WTC11 (cell line): ENCODE measurements at regions not wholly inside any gene's neighbourhood (a gene's known extent, or its start where the extent isn't known, plus 50 kb on each side); places are given as distances from the start of the nearest gene placed in this dataset.
A peak's percentile ranks its signal among the peaks of the same experiment; 100 is the strongest.

ENCODE experiments used
- ATAC-seq: fragments of 200-7000 bp; cut with Tn5 transposase; 2 replicates; pipeline ENCODE4 v1.10.0; 2021; ENCODE audit warnings: mild to moderate bottlenecking, moderate library complexity
- CTCF ChIA-PET: fragments of 300-600 bp; sonication (Branson Sonifier 250); formaldehyde crosslinking; loops from one replicate; lab custom pipeline; 2021; ENCODE audit warnings: antibody characterized with exemption; lab: Charles Lee
- POLR2A ChIA-PET: fragments of 350-600 bp; sonication (Branson Sonifier 250); formaldehyde crosslinking; loops from one replicate; lab custom pipeline; 2021; ENCODE audit warnings: antibody characterized with exemption; lab: Charles Lee
- DNase-seq: peaks from one replicate; pipeline ENCODE4 v3.0.0; 2021; ENCODE audit warnings: low spot score
- H3K27ac Mint-ChIP-seq: 2 replicates; pipeline ENCODE4 v1.8.0; 2021; ENCODE audit warnings: mixed read lengths
- H3K27me3 Mint-ChIP-seq: 2 replicates; pipeline ENCODE4 v1.8.0; 2021; ENCODE audit warnings: low read depth, mild to moderate bottlenecking, moderate library complexity, mixed read lengths
- H3K36me3 Mint-ChIP-seq: 2 replicates; pipeline ENCODE4 v1.8.0; 2021; ENCODE audit warnings: mixed read lengths
- H3K4me1 Mint-ChIP-seq: 2 replicates; pipeline ENCODE4 v1.8.0; 2022; ENCODE audit warnings: mixed read lengths
- H3K4me3 Mint-ChIP-seq: 2 replicates; pipeline ENCODE4 v1.8.0; 2021; ENCODE audit warnings: mild to moderate bottlenecking, moderate library complexity, mixed read lengths
- H3K9me3 Mint-ChIP-seq: 2 replicates; pipeline ENCODE4 v1.8.0; 2021; ENCODE audit warnings: mixed read lengths
- ESRRA ChIP-seq: sonication (generic); formaldehyde crosslinking; IDR thresholded peaks from 2 replicates; pipeline ENCODE4 v1.8.1; 2022; ENCODE audit warnings: mild to moderate bottlenecking, missing genetic modification reagents, borderline replicate concordance
- FOXJ3 ChIP-seq: sonication (generic); formaldehyde crosslinking; IDR thresholded peaks from 2 replicates; pipeline ENCODE4 v1.9.0; 2021; ENCODE audit warnings: missing genetic modification reagents, mild to moderate bottlenecking, borderline replicate concordance
- HMGA2 ChIP-seq: fragments of 250-450 bp; sonication (Bioruptor Pico); IDR thresholded peaks from 2 replicates; pipeline ENCODE4 v1.4.0; 2021; ENCODE audit warnings: mild to moderate bottlenecking, moderate library complexity
- MXD4 ChIP-seq: fragments of 250-450 bp; sonication (Bioruptor Pico); IDR thresholded peaks from 2 replicates; pipeline ENCODE4 v1.8.0; 2021; ENCODE audit warnings: mild to moderate bottlenecking, moderate library complexity, borderline replicate concordance
- MYBL2 ChIP-seq: sonication (generic); formaldehyde crosslinking; IDR thresholded peaks from 2 replicates; pipeline ENCODE4 v1.8.1; 2023; ENCODE audit warnings: mild to moderate bottlenecking, moderate library complexity, missing genetic modification reagents
- NFE2L1 ChIP-seq: sonication (generic); formaldehyde crosslinking; IDR thresholded peaks from 2 replicates; pipeline ENCODE4 v1.8.1; 2023; ENCODE audit warnings: missing genetic modification reagents
- NR1H2 ChIP-seq: sonication (generic); formaldehyde crosslinking; IDR thresholded peaks from 2 replicates; pipeline ENCODE4 v1.9.0; 2021; ENCODE audit warnings: mild to moderate bottlenecking, moderate library complexity, missing genetic modification reagents
- NR2C2 ChIP-seq: sonication (generic); formaldehyde crosslinking; IDR thresholded peaks from 2 replicates; pipeline ENCODE4 v1.8.0; 2022; ENCODE audit warnings: mild to moderate bottlenecking, missing genetic modification reagents
- NR3C1 ChIP-seq: sonication (generic); formaldehyde crosslinking; conservative IDR thresholded peaks from 2 replicates; pipeline ENCODE4 v1.8.1; 2023; ENCODE audit warnings: low read depth, mild to moderate bottlenecking, missing genetic modification reagents
- RELA ChIP-seq: sonication (generic); formaldehyde crosslinking; IDR thresholded peaks from 2 replicates; pipeline ENCODE4 v1.8.1; 2022; ENCODE audit warnings: missing genetic modification reagents, mild to moderate bottlenecking, borderline replicate concordance
- SMAD4 ChIP-seq: sonication (generic); formaldehyde crosslinking; IDR thresholded peaks from 2 replicates; pipeline ENCODE4 v1.8.0; 2022; ENCODE audit warnings: mild to moderate bottlenecking, missing genetic modification reagents
- SP1 ChIP-seq: sonication (generic); formaldehyde crosslinking; conservative IDR thresholded peaks from 2 replicates; pipeline ENCODE4 v1.8.1; 2022; ENCODE audit warnings: missing genetic modification reagents
- TP53 ChIP-seq: sonication (generic); formaldehyde crosslinking; IDR thresholded peaks from 2 replicates; pipeline ENCODE4 v1.8.1; 2023; ENCODE audit warnings: mild to moderate bottlenecking, missing genetic modification reagents
- ZNF138 ChIP-seq: sonication (generic); formaldehyde crosslinking; conservative IDR thresholded peaks from 2 replicates; pipeline ENCODE4 v1.8.1; 2022; ENCODE audit warnings: mild to moderate bottlenecking, moderate library complexity, missing genetic modification reagents
- ZNF317 ChIP-seq: sonication (generic); formaldehyde crosslinking; IDR thresholded peaks from 2 replicates; pipeline ENCODE4 v1.8.1; 2023; ENCODE audit warnings: low read depth, mild to moderate bottlenecking, moderate library complexity, missing genetic modification reagents, borderline replicate concordance
- ZNF396 ChIP-seq: fragments of 250-450 bp; sonication (Bioruptor Pico); IDR thresholded peaks from 2 replicates; pipeline ENCODE4 v1.8.0; 2021; ENCODE audit warnings: mild to moderate bottlenecking, moderate library complexity, borderline replicate concordance
- TF ChIP-seq, protein P1 (sequence below): sonication (generic); formaldehyde crosslinking; IDR thresholded peaks from 2 replicates; pipeline ENCODE4 v1.8.1; 2022; ENCODE audit warnings: mild to moderate bottlenecking, moderate library complexity, missing genetic modification reagents
- TF ChIP-seq, protein P2 (sequence below): fragments of 250-450 bp; sonication (Bioruptor Pico); IDR thresholded peaks from 2 replicates; pipeline ENCODE4 v1.9.0; 2021; ENCODE audit warnings: mild to moderate bottlenecking, borderline replicate concordance
- TF ChIP-seq, protein P3 (sequence below): sonication (generic); formaldehyde crosslinking; IDR thresholded peaks from 2 replicates; pipeline ENCODE4 v1.8.0; 2023; ENCODE audit warnings: missing genetic modification reagents, mild to moderate bottlenecking, borderline replicate concordance
- TF ChIP-seq, protein P4 (sequence below): sonication (generic); formaldehyde crosslinking; IDR thresholded peaks from 2 replicates; pipeline ENCODE4 v1.8.0; 2022; ENCODE audit warnings: mild to moderate bottlenecking, missing genetic modification reagents
- TF ChIP-seq, protein P5 (sequence below): sonication (generic); formaldehyde crosslinking; IDR thresholded peaks from 2 replicates; pipeline ENCODE4 v1.8.1; 2022; ENCODE audit warnings: missing genetic modification reagents, borderline replicate concordance
- TF ChIP-seq, protein P6 (sequence below): fragments of 200-600 bp; IDR thresholded peaks from 2 replicates; pipeline ENCODE4 v1.8.0; 2022; ENCODE audit warnings: antibody characterized with exemption

DNA sequence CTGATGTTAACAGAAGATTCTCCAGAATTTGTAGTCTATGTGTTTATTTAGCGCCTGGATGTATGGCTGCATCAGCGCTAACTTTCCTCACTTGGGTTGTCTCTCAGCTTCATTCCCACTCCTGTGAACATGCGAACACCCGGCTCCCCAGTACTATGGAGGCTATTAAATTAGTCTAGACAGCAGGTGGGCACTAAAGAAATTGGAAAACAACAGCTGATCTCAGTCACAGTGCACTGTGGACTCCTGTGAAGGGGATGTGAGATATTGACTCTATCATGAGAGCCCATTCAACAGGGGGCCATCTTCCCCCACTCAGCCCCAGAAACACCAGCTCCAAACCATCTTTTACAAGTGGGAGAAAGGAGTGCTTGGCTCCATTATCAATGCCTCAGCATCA, 471.0 kb downstream of the KDM4C start (continued):
- TF ChIP-seq, protein P1, sequence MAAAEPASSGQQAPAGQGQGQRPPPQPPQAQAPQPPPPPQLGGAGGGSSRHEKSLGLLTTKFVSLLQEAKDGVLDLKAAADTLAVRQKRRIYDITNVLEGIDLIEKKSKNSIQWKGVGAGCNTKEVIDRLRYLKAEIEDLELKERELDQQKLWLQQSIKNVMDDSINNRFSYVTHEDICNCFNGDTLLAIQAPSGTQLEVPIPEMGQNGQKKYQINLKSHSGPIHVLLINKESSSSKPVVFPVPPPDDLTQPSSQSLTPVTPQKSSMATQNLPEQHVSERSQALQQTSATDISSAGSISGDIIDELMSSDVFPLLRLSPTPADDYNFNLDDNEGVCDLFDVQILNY (CRISPR knock-in tag): no peak
- TF ChIP-seq RELA (CRISPR knock-in tag) (no peak), ZNF396 (no peak), ZNF138 (CRISPR knock-in tag) (no peak), NR1H2 (CRISPR knock-in tag) (no peak)
- TF ChIP-seq, protein P2, sequence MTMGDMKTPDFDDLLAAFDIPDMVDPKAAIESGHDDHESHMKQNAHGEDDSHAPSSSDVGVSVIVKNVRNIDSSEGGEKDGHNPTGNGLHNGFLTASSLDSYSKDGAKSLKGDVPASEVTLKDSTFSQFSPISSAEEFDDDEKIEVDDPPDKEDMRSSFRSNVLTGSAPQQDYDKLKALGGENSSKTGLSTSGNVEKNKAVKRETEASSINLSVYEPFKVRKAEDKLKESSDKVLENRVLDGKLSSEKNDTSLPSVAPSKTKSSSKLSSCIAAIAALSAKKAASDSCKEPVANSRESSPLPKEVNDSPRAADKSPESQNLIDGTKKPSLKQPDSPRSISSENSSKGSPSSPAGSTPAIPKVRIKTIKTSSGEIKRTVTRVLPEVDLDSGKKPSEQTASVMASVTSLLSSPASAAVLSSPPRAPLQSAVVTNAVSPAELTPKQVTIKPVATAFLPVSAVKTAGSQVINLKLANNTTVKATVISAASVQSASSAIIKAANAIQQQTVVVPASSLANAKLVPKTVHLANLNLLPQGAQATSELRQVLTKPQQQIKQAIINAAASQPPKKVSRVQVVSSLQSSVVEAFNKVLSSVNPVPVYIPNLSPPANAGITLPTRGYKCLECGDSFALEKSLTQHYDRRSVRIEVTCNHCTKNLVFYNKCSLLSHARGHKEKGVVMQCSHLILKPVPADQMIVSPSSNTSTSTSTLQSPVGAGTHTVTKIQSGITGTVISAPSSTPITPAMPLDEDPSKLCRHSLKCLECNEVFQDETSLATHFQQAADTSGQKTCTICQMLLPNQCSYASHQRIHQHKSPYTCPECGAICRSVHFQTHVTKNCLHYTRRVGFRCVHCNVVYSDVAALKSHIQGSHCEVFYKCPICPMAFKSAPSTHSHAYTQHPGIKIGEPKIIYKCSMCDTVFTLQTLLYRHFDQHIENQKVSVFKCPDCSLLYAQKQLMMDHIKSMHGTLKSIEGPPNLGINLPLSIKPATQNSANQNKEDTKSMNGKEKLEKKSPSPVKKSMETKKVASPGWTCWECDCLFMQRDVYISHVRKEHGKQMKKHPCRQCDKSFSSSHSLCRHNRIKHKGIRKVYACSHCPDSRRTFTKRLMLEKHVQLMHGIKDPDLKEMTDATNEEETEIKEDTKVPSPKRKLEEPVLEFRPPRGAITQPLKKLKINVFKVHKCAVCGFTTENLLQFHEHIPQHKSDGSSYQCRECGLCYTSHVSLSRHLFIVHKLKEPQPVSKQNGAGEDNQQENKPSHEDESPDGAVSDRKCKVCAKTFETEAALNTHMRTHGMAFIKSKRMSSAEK (CRISPR knock-in tag): no peak

DNA sequence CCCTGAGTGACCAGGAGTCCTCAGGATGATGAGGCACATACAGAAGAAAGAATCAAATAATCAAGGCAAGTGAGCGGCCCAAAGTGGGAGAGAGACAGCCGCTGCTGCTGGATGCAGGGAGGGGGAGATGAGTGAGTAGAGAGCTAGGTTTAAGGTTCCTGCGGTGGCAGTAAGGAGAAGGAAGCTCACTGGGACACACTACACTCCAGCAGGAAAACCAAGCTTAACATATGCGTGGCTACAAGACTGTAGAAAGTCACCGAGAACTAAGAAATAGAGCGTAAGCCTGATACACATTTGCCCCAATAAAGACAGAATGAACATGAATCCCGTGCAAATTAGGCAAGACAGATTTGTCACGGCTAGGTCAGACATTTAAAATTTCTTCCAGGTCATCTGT, 470.2 kb downstream of the KDM4C start:
- ATAC-seq (peak; percentile 60), DNase-seq (no peak)
- Mint-ChIP-seq H3K27me3 (no peaks in the 10 kb centered on the region), H3K36me3 (no peaks in the 10 kb centered on the region), H3K27ac (no peak overlapping the region), H3K9me3 (peaks cover 4% of the 10 kb centered on the region; the same call in 1 of the 2 replicates), H3K4me1 (peaks cover 13% of the 10 kb centered on the region), H3K4me3 (no peak overlapping the region)
- TF ChIP-seq NFE2L1 (CRISPR knock-in tag) (no peak), SP1 (CRISPR knock-in tag) (no peak), NR2C2 (CRISPR knock-in tag) (no peak), FOXJ3 (CRISPR knock-in tag) (no peak), MXD4 (CRISPR knock-in tag) (no peak), TP53 (CRISPR knock-in tag) (no peak), MYBL2 (CRISPR knock-in tag) (no peak), NR3C1 (CRISPR knock-in tag) (no peak), SMAD4 (no peak), ZNF317 (CRISPR knock-in tag) (no peak), HMGA2 (no peak), ESRRA (CRISPR knock-in tag) (no peak)
- TF ChIP-seq, protein P3, sequence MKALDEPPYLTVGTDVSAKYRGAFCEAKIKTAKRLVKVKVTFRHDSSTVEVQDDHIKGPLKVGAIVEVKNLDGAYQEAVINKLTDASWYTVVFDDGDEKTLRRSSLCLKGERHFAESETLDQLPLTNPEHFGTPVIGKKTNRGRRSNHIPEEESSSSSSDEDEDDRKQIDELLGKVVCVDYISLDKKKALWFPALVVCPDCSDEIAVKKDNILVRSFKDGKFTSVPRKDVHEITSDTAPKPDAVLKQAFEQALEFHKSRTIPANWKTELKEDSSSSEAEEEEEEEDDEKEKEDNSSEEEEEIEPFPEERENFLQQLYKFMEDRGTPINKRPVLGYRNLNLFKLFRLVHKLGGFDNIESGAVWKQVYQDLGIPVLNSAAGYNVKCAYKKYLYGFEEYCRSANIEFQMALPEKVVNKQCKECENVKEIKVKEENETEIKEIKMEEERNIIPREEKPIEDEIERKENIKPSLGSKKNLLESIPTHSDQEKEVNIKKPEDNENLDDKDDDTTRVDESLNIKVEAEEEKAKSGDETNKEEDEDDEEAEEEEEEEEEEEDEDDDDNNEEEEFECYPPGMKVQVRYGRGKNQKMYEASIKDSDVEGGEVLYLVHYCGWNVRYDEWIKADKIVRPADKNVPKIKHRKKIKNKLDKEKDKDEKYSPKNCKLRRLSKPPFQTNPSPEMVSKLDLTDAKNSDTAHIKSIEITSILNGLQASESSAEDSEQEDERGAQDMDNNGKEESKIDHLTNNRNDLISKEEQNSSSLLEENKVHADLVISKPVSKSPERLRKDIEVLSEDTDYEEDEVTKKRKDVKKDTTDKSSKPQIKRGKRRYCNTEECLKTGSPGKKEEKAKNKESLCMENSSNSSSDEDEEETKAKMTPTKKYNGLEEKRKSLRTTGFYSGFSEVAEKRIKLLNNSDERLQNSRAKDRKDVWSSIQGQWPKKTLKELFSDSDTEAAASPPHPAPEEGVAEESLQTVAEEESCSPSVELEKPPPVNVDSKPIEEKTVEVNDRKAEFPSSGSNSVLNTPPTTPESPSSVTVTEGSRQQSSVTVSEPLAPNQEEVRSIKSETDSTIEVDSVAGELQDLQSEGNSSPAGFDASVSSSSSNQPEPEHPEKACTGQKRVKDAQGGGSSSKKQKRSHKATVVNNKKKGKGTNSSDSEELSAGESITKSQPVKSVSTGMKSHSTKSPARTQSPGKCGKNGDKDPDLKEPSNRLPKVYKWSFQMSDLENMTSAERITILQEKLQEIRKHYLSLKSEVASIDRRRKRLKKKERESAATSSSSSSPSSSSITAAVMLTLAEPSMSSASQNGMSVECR (CRISPR knock-in tag): no peak
- TF ChIP-seq, protein P4, sequence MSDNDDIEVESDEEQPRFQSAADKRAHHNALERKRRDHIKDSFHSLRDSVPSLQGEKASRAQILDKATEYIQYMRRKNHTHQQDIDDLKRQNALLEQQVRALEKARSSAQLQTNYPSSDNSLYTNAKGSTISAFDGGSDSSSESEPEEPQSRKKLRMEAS (CRISPR knock-in tag): no peak
- TF ChIP-seq, protein P5, sequence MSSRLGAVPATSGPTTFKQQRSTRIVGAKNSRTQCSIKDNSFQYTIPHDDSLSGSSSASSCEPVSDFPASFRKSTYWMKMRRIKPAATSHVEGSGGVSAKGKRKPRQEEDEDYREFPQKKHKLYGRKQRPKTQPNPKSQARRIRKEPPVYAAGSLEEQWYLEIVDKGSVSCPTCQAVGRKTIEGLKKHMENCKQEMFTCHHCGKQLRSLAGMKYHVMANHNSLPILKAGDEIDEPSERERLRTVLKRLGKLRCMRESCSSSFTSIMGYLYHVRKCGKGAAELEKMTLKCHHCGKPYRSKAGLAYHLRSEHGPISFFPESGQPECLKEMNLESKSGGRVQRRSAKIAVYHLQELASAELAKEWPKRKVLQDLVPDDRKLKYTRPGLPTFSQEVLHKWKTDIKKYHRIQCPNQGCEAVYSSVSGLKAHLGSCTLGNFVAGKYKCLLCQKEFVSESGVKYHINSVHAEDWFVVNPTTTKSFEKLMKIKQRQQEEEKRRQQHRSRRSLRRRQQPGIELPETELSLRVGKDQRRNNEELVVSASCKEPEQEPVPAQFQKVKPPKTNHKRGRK (CRISPR knock-in tag): no peak
- TF ChIP-seq, protein P6, sequence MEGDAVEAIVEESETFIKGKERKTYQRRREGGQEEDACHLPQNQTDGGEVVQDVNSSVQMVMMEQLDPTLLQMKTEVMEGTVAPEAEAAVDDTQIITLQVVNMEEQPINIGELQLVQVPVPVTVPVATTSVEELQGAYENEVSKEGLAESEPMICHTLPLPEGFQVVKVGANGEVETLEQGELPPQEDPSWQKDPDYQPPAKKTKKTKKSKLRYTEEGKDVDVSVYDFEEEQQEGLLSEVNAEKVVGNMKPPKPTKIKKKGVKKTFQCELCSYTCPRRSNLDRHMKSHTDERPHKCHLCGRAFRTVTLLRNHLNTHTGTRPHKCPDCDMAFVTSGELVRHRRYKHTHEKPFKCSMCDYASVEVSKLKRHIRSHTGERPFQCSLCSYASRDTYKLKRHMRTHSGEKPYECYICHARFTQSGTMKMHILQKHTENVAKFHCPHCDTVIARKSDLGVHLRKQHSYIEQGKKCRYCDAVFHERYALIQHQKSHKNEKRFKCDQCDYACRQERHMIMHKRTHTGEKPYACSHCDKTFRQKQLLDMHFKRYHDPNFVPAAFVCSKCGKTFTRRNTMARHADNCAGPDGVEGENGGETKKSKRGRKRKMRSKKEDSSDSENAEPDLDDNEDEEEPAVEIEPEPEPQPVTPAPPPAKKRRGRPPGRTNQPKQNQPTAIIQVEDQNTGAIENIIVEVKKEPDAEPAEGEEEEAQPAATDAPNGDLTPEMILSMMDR: no peak
- CTCF ChIA-PET: no interaction called here
- POLR2A ChIA-PET: no interaction called here
